Cardiac muscle cell (in vitro differentiated cells and primary cell): ENCODE measurements at regions not wholly inside any gene's neighbourhood (a gene's known extent, or its start where the extent isn't known, plus 50 kb on each side); places are given as distances from the start of the nearest gene placed in this dataset.

ENCODE experiments used
- DNase-seq, 2 donors: peaks; one replicate each; pipeline versions ENCODE4 v3.0.0 to v3.0.0-alpha.2; 2010 to 2017; ENCODE audit warnings: low read depth in 1 of 2, low spot score in 1 of 2
- H3K27ac ChIP-seq: fragments of 200-600 bp; sonication (generic); 2 replicates; pipeline ENCODE4 v1.5.1; 2016
- H3K27me3 ChIP-seq: fragments of 200-600 bp; sonication (generic); 2 replicates; pipeline ENCODE4 v1.6.0; 2016; ENCODE audit warnings: control low read depth
- H3K36me3 ChIP-seq: fragments of 200-600 bp; sonication (generic); 2 replicates; pipeline ENCODE4 v1.5.1; 2016; ENCODE audit warnings: control low read depth
- H3K4me1 ChIP-seq: fragments of 200-600 bp; sonication (generic); 2 replicates; pipeline ENCODE4 v1.8.1; 2017; ENCODE audit warnings: low read depth, mild to moderate bottlenecking, mixed run types
- H3K4me3 ChIP-seq: fragments of 200-600 bp; sonication (generic); 2 replicates; pipeline ENCODE4 v1.5.1; 2016; ENCODE audit warnings: mild to moderate bottlenecking
- H3K9me3 ChIP-seq: fragments of 200-600 bp; sonication (generic); 2 replicates; pipeline ENCODE4 v1.5.1; 2017; ENCODE audit warnings: low read depth, mild to moderate bottlenecking, control low read depth
- TF ChIP-seq, protein P1 (sequence below): IDR thresholded peaks from 2 replicates; pipeline ENCODE4 v1.5.1; 2012; ENCODE audit warnings: low read depth, mild to moderate bottlenecking, low read length

DNA sequence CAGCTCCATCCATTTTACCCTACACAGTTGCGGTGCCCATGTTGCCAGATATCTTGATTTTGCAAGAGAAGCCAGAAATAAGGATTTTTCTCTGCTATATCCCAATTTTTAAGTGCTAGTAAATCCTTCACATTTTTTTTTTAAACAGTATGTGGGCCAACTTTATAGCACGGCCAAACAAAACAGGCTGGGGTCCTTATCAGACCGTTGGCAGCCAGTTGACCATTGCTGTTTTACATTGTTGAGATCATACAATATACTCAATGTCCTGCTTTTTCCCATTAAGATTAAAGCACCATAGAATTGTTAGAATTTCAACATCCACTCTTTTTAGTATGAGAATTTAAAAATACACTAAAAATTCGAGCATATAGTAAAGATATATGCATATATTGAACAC lies 150.9 kb downstream of the SPCS3 start:
- Histone ChIP-seq H3K27me3 (no peaks in the 10 kb centered on the region), H3K27ac (no peak overlapping the region), H3K9me3 (no peaks in the 10 kb centered on the region), H3K4me3 (no peak overlapping the region), H3K4me1 (no peaks in the 10 kb centered on the region), H3K36me3 (no peaks in the 10 kb centered on the region)
- TF ChIP-seq, protein P1, sequence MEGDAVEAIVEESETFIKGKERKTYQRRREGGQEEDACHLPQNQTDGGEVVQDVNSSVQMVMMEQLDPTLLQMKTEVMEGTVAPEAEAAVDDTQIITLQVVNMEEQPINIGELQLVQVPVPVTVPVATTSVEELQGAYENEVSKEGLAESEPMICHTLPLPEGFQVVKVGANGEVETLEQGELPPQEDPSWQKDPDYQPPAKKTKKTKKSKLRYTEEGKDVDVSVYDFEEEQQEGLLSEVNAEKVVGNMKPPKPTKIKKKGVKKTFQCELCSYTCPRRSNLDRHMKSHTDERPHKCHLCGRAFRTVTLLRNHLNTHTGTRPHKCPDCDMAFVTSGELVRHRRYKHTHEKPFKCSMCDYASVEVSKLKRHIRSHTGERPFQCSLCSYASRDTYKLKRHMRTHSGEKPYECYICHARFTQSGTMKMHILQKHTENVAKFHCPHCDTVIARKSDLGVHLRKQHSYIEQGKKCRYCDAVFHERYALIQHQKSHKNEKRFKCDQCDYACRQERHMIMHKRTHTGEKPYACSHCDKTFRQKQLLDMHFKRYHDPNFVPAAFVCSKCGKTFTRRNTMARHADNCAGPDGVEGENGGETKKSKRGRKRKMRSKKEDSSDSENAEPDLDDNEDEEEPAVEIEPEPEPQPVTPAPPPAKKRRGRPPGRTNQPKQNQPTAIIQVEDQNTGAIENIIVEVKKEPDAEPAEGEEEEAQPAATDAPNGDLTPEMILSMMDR: no peak
- DNase-seq: peak in 1 of 2 donors; percentile 66

DNA sequence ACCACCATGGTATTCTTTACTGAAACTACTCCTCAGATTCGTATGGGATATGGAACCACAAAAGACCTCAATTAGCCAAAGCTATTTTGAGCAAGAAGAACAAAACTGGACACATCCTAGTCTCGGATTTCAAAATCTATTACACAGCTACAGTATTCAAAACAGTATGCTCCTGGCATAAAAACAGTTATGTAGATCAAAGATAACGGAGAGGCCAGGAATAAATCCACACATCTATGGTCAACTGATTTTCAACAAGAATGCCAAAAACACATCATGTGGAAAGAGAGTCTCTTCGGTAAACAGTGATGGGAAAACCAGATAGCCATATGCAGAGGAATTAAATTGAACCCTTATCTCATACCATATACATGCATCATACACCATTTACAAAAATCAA lies 155.3 kb downstream of the SPCS3 start:
- Histone ChIP-seq H3K4me1 (no peaks in the 10 kb centered on the region), H3K27me3 (no peaks in the 10 kb centered on the region), H3K27ac (no peak overlapping the region), H3K36me3 (no peaks in the 10 kb centered on the region), H3K4me3 (no peak overlapping the region), H3K9me3 (no peaks in the 10 kb centered on the region)
- DNase-seq: peak in 1 of 2 donors; percentile 8
- TF ChIP-seq, protein P1: no peak

DNA sequence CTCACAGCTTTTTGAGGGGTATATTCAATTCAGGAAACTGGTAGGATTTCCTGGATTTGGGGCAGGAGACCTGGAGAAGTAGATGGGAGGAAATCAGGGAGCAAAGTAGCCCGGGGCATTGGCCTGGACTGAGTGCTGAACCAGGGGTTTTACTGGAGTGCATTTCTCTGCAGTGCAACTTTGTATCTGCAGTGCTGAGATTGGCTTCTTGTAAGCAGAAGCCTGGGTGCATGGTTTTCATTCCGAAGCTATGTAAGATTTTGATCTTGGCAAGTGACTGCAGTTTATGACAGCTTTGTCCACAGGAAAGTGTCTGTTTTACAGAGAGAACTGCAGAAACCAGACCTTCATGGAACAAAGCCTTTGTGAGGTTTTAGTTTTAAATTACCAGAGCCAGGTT lies 158.3 kb downstream of the SPCS3 start:
- H3K36me3 ChIP-seq: no peaks in the 10 kb centered on the region
- no peaks in the 10 kb centered on the region for H3K27me3 ChIP-seq
- H3K4me1 ChIP-seq: no peaks in the 10 kb centered on the region
- H3K27ac ChIP-seq: no peak overlapping the region
- no peak overlapping the region for H3K4me3 ChIP-seq
- DNase-seq: no peak
- no peaks in the 10 kb centered on the region for H3K9me3 ChIP-seq
- TF ChIP-seq, protein P1: no peak

DNA sequence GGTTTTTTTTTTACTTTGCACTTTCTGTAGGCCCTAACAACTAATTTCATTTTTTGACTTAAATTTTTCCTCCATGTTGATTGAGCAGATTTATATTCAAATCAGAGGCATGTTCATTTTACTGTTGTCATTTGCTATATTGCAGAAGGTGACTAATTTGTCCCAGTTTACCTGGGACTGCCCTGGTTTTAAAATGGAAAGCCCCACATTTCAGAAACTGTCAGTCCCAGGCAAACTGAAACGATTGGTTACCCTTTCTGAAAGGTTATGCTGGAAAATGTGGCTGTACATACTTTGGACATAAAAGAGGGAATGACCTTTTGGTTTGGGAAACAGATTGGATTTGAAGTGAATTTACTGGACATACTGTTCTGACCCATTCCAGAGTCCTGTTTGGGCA lies 160.0 kb downstream of the SPCS3 start:
- TF ChIP-seq, protein P1: no peak

DNA sequence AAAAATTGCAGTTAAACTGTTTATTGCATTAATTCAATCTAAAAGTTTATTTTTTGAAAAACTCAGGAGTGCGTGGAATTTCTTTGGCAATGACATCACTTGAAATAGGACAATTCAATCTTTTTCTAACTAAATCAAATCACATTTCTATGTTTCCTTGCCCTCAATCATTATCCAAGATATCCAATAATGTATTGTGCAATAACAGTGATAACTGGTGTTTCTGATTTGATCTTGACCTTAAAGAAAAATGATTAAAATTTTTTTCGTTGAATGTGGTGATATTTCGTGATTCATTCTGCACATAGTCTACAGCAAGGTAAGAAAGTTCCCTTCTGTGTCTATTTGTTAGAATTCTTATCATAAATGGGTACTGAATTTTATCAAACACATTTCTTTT lies 163.2 kb downstream of the SPCS3 start:
- Histone ChIP-seq H3K4me3 (no peak overlapping the region), H3K27ac (no peak overlapping the region), H3K27me3 (no peaks in the 10 kb centered on the region), H3K9me3 (no peaks in the 10 kb centered on the region), H3K4me1 (no peaks in the 10 kb centered on the region), H3K36me3 (no peaks in the 10 kb centered on the region)
- no peak for DNase-seq
- TF ChIP-seq, protein P1: no peak

More for the DNA sequence above, 160.0 kb downstream of the SPCS3 start:
- Histone ChIP-seq H3K36me3 (no peaks in the 10 kb centered on the region), H3K27me3 (no peaks in the 10 kb centered on the region), H3K4me3 (no peak overlapping the region), H3K4me1 (no peaks in the 10 kb centered on the region), H3K9me3 (no peaks in the 10 kb centered on the region), H3K27ac (no peak overlapping the region)
- no peak for DNase-seq
